GM18867 (cell line): ENCODE measurements at regions not wholly inside any gene's neighbourhood (a gene's known extent, or its start where the extent isn't known, plus 50 kb on each side); places are given as distances from the start of the nearest gene placed in this dataset.
"Not testable (repeated sequence)": the region's sequence is repeated elsewhere in the genome, so short reads cannot be mapped to it uniquely, and the experiment has no call there.

Experiments
- ATAC-seq: cut with Tn5 transposase; IDR thresholded peaks from one replicate; pipeline ENCODE4 v1.9.1; 2021; ENCODE audit warnings: mild to moderate bottlenecking, moderate library complexity; ENCODE audit not compliant: unreplicated experiment

- ATAC-seq, result no peak
Observed at GRCh38 chr7:12979181-12979580, 291.7 kb downstream of the ARL4A start.

- peak; percentile 70 for ATAC-seq
Observed at GRCh38 chr7:12982178-12982577, 294.7 kb downstream of the ARL4A start.

GRCh38 chr7:12984117-12984516 lies 296.7 kb downstream of the ARL4A start:
- ATAC-seq, result no peak

- no peak for ATAC-seq
Observed at GRCh38 chr7:12985228-12985627, 297.8 kb downstream of the ARL4A start.

- no peak for ATAC-seq
Observed at GRCh38 chr7:12985752-12986151, 298.3 kb downstream of the ARL4A start.

GRCh38 chr7:12987238-12987637 lies 299.8 kb downstream of the ARL4A start:
- no peak for ATAC-seq

GRCh38 chr7:12990440-12990839 lies 303.0 kb downstream of the ARL4A start:
- no peak for ATAC-seq

GRCh38 chr7:12993025-12993424 lies 305.6 kb downstream of the ARL4A start:
- ATAC-seq, result no peak

- ATAC-seq, result no peak
Observed at GRCh38 chr7:12995912-12996469, 308.6 kb downstream of the ARL4A start.

- ATAC-seq, result no peak
Observed at GRCh38 chr7:13007331-13007730, 319.9 kb downstream of the ARL4A start.

- no peak for ATAC-seq
Observed at GRCh38 chr7:13009517-13009916, 322.1 kb downstream of the ARL4A start.

GRCh38 chr7:13014011-13014410 lies 326.6 kb downstream of the ARL4A start:
- ATAC-seq, result no peak

- no peak for ATAC-seq
Observed at GRCh38 chr7:13016036-13016581, 328.7 kb downstream of the ARL4A start.

- ATAC-seq, result no peak
Observed at GRCh38 chr7:13016592-13017332, 329.3 kb downstream of the ARL4A start.

GRCh38 chr7:13017333-13017857 lies 330.0 kb downstream of the ARL4A start:
- ATAC-seq, result no peak

- ATAC-seq, result no peak
Observed at GRCh38 chr7:13017881-13018280, 330.4 kb downstream of the ARL4A start.

- ATAC-seq, result no peak
Observed at GRCh38 chr7:13021566-13022300, 334.3 kb downstream of the ARL4A start.

- no peak for ATAC-seq
Observed at GRCh38 chr7:13024121-13024674, 336.8 kb downstream of the ARL4A start.

- not testable (repeated sequence) for ATAC-seq
Observed at GRCh38 chr7:13025043-13025442, 337.6 kb downstream of the ARL4A start.

- ATAC-seq, result no peak
Observed at GRCh38 chr7:13027321-13027720, 339.9 kb downstream of the ARL4A start.
